Stimulated activated CD8-positive, alpha-beta memory T cell treated with anti-CD3 and anti-CD28 coated beads, Interleukin-4, amount 100 ng/mL, for 48 hours (primary cell): ENCODE measurements at regions not wholly inside any gene's neighbourhood (a gene's known extent, or its start where the extent isn't known, plus 50 kb on each side); places are given as distances from the start of the nearest gene placed in this dataset.

ENCODE experiments used
- DNase-seq: peaks from one replicate; pipeline ENCODE4 v3.0.0-alpha.2; 2020

DNA sequence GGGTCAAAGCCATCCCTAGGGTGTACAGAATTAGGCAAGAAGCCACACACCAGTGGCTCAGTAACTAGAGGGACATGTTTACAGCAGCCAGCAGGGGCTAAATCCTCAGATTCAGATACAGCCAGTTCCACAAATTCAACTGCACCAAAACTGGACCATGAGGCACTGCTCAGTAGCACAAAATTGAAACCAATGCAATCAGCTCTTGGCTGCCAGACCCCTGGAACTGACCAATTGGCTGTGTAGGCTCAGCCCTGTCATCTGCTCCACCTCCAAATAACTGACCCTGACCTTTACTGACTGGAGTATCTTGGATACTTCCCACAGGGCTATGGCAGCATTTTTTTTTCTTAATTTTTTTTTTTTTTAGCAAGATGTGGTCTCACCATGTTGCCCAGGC lies 226.5 kb downstream of the FOXO1 start:
- no peak for DNase-seq

DNA sequence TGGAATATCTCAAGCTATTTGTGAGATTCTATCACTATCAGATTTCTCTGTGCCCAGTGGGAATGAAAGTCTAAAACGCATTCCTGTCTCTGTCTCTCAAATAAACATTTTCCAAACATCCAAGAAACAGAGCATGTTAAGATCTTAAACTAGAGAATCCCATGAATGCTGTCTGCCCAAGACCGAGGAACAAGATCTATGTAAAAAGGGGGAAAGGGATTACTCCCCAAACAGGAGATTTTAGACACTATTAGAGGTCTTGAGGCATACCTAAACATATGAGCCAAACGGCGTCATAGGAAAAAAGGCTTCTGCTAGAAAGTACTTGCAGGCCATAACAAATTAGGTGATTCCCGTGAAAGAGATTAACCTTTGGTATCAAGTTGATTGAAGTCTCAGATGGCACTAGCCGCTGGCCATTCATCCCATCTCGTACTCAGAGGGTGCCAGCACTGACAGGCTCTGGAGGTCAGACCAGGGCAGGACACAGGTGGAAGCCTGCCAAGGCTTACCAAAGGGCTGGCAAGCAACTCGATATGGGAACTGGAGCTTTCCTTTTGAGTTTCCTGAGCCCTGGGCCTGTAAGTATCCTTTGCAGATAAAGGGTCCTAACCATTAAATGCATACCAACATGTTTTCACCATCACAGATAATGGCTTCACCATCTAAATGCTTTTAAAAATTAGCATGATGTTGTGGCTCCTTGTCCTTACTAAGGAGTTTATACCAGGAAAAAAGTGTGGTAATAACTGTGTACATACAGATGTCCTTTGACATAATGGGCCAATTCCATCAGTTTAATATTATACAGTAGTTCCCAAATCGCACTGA lies 225.2 kb downstream of the FOXO1 start:
- DNase-seq: no peak

DNA sequence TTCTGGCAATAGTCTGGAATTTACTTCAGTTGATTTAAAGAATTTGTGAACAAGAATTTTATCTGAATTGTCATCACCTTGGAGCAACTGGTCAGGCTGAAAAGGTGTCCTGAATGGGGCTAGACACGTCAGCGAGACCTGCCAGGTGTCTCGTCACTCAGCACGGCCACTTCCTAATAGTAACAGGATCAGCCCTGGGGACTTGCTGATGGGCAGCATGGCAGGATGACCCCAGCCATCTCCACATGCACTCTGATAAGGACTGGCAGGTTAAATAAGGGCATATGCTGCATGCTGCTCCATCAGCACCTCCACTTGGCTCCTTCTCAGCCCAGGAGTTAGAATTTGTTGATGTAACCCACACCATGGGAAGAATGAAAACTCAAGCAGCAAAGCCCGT lies 224.2 kb downstream of the FOXO1 start:
- no peak for DNase-seq

DNA sequence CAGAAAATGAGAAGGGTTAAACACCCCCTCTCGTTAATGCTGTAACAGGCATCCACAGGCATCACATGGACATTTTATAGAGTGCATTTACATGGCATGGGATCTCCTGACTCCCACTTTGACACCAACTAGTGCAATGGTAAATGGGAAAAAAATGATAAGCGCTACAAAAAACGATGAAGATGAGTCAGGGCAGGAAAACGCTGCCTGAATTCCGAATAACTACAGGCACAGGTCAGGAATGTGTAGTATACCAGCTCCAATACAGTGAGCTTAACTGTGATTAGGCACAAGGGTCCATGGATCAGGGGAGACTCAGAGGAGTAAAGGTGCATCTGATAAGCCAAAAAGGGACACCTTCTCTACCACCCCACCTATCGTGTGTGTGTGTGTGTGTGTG lies 223.6 kb downstream of the FOXO1 start:
- DNase-seq: no peak

DNA sequence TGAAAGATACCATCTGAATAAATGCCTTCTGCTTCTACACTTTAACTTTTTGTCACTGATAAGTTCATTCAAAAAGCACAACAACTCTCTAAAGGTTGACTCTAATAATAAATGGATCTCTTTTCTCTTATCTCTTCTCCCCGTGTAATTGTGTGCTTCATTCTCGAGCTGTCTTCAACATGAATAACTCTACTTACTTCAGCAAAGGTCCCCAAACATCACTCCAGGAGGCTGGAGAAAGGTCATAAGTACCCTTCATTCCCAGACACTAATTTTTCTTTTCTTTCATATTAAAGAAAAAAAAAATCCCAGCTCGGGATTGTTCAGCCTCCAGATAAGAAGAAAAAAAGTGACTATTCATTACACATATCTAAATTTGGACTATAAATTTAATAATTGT lies 222.2 kb downstream of the FOXO1 start:
- no peak for DNase-seq

DNA sequence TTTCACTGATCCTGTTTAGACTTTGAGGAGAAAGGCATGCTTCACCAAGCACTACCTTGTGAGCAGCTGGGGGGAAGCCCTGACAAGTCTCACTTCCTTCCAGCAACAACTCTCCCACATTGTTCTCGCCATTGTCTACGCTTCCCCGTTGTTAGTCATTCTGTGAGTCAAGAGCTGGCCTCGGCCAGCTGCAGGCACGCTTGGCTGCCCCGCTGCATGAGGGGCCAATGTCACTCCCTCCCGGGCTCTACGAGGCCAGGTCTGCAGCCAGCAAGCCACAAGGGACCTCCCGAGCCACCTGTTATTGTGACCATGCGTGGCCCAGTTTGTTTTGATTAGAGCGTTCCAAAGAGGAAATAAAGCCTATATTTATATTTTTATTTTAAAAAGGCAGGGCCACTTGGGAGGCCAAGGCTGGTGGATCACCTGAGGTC lies 220.9 kb downstream of the FOXO1 start:
- DNase-seq: no peak

DNA sequence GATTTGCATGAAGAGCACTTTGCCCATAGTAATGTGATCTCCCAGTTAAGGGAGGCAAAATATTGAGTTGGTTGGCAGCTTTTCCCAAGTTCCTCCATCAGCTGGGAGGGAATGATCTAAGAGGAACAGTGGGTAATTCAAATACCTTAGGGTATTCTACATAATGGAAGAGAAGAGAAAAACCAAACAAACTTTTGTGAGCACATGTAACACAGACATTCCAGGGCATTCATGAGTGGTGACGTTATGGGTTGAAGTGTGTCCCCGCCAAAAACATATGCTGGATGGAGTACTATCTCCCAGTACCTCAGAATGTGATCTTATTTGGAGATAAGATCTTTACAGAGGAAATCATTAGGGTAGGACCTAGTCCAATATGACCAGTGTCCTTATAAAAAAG lies 220.1 kb downstream of the FOXO1 start:
- no peak for DNase-seq

DNA sequence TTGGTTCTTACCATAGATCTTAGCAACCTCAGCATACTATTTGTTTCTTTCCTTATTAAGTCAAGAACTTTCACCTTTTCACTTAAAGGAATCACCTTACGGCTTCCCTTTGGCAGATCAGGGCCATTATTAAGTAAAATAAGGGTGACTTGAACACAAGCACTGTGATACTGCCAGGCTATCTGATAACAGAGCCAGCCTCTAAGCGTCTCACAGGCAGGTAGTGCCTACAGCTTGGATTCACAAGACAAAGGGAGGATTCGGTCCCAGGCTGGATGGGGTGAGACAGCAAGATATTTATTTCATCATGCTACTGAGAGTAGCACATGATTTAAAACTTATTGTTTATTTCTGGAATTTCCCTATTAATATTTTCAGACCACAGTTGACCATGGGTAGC lies 218.6 kb downstream of the FOXO1 start:
- DNase-seq: peak; percentile 12

DNA sequence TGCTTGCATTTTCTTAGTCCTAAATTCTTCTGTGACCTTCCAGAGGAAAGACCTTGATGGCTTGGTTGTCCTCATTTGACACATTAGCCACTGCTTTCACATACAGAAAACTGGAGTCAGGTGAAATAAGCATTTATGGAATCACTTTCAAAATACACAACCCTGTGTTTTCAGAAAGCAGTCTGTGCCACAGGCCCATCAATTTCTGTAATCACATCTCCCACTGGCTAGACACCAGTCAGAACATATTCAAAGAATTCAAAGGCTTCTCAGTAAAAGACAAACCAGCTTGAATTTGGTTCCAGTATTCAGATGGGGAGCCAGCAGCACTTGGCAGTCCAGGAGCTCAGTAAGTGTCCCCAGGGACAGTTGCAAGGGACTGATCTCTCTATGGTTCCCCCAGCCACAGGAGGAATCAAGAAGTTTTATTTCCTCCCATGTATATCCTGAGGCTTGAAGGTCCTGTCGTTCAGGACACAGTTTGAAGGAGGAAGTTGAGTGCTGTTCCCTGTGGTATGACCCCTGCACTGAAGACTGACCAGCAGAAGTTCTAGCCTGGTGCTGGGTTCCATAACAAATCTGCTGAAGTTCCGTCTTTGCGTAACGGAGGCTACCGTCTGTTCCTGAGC lies 214.3 kb downstream of the FOXO1 start:
- no peak for DNase-seq

DNA sequence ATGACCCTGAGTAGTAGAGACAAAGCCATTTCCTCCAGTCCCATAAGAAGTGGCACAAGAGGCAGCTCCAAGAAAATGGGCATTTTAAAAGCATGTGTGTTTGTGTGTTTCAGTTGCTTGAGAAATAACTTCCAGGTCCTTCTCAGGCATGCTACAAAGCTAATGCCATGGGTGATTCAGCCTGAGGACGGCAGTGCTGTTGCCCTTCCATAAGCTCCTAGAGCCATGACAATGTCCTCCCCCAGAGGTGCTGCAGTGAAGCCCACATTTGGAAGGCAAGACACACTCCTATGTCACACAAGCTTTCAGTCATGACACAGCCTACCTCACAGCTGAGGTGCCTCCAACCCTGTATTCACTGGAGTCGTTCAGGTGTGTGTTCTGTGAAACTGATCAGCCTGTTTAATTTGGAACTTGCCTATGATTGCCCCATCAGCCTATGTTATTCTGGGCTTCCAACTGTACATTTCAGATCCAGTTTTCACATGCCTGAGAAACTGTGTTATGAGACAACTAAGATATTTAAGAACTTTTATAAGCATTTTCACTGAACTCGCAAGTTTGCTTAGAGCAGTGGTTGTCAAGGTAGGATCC lies 213.6 kb downstream of the FOXO1 start:
- DNase-seq: peak; percentile 19

DNA sequence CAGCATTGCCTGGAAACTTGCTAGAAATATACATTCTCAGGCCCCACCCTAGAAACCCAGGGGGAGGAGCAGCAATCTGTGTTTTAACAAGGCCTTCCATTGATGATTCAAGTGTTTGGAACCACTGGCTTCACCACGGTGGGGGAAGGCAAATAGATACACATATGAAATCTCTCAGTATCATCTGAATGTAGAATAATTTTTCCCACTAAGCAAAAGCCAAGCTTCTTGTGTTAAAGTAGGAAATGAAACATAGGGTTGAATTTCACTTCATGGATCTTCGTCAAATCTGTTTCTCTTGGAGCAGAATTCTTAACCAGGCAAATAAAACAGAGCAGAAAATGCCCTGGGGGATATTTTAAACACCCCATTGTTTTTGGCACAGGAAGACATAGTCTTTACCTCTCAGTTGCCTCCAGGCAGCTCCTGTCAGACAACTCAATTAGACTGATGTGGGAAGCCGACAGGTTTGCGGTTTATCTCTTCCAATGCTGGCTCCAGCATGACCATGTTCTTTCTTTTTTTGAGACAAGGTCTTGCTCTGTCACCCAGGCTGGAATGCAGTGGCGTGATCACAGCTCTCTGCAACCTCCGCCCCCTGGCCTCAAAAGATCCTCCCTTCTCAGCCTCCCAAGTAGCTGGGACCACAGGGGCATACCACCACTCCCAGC lies 213.0 kb downstream of the FOXO1 start:
- DNase-seq: peak; percentile 25

DNA sequence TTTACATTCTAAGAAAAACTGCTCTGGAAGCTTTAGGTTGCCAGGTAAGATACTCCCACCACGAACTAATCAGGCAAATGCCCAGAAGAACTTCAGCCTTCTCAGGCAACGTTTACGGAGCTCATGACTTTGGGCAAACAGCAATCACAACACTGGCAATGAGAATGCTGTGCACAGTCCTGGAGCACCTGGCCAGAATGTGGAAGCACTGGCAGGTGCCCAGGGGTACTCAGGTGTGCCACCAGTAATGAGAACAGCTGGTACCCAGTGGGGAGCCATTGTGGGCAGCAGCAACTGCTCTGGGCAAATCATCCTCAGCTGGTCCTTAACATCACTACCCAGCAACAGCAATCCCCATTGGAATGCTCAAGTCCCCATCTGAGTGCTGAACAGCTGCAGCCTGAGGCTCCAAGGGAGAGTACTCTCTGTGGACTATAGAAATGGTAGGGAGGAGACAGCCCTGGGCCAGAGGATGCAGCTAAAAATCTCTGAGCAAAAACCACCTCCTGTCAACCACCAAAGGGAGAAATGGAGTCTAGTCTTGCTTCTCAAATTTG lies 210.0 kb downstream of the FOXO1 start:
- peak; percentile 15 for DNase-seq

DNA sequence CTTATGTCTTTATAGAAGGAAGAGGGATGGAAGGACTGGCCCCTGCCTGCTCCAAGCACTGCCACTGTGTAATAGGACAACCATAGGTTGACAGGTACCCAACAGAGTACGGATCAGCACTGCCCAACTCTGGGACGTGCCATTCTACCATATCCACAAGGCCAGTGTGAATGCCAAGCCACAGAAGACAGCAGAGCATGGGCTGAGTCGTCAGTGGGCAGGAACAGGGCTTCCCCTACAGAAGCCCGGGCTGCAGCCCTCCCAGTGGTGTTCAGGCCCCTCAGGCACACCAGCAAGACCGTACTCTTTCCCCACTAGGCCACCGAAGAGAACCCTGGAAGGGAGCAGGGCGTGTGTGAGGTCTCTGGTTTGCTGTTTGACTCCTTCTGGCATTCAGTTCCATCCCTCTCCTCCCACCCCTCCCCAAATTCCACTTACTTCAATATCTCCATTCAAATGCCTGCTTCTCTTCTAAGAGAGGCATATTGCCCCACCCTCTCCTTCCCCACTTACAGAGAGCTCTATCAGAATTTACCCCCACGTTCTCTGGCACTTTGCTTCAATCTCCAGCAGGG lies 209.4 kb downstream of the FOXO1 start:
- peak; percentile 18 for DNase-seq

DNA sequence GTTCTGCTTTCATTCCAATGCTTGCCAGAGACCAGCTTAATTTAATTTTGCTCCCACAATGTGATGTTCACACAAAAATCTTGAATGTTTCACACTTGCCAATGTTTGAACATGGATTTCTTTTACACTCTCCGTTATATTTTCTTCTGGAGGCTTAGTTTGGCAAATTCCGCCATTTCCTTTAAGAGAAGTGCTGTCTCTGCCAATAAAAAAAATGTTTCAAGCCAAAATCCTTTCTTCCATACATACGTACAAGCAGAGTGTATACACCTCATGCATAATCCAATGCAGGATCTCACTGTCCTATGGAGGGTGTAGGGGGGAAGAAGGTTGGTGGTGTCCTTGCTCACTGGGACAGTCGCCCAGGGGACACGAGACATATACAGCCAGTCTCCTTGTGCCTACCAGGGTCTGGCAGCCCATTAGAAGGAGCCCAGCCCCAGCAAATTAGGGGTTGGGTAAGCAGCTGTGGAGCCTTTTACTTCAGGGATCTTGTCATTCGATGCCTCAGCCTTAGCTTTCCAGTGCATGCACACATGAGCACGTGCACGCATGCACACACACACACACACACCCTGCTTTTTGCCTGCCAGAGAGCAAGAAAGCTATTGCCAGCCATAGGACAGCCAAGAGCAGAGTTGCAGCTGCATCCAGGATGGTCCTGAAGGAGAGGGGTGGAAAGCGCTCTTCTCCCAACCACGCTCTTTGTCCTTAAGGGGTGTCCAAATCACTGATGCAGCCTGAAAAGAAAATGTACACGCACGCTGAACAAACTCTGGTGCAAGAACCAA lies 208.3 kb downstream of the FOXO1 start:
- DNase-seq: no peak

DNA sequence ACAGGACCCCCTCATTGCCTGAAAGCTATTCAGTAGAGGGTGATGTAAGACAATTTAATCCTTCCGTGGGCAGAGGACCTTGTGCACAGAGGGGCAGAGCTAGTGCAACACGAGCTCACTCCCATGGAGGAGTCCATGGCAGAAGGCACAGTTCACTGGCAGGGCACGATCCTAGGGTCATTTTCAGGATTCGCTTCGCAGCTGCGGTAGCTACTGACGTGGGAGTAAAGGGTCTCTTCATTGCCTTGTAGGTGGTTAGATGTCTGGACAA lies 207.8 kb downstream of the FOXO1 start:
- peak; percentile 16 for DNase-seq

DNA sequence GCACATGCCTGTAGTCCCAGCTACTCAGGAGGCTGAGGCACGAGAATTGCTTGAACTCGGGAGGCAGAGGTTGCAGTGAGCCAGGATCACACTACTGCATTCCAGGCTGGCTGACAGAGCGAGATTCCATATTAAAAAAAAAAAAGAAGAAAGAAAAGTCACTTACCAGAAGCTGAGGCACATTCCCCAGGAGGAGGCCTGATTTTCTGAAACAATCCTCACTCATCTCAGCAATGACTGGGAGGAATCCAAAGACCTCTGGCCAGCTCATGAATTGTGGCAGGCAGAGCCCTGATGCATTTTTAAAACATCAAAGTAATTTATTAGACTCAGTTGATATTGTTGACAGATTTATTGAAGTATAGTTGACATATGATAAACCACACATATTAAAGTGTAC lies 206.3 kb downstream of the FOXO1 start:
- DNase-seq: no peak

DNA sequence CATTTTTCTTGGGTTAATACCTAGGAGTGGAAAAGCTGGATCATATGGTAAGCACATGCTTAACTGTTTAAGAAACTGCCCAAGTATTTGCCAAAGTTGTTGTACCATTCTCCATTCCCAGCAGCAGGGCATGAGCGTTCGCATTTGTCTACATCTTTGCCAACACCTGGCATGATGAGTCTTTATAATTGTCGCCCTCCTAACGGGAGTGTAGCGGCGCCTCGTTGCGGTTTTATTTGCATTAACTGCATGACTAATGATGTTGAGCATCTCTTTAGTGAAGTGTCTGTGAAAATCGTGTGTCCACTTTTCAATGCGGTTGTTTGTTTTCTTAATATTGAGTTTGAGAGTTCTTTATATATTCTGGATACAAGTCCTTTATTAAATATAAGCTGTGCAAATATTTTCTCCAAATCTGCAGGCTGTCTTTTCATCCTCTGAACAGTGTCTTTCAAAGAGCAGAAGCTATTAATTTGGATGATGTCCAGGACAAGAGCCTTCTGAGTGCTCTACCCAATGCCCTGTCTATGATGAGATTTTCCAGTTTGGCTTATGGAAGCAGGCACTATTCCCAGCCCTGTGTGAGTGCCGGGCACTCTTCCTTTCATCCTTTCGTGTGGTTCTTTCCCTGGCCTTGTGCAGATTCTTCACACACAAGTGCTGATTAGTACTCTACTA lies 202.0 kb downstream of the FOXO1 start:
- DNase-seq: no peak

DNA sequence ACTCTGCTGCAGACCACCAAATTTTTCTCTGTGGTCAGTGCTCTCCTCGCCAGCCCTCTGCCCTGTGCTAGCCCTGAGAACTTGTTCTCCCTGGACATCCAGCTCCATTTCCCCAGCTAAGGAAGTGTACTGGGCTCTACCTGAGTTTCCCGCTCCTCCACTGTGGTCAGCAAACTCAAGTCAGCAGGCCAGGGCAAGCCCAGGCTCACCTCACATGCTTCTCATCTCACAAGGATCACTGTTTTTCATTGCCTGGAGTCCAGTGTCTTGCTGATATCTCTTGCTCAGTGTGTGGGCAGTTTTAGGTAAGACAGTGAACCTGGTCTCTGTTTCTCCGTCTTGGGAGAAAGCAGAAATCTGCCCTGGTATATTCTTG lies 201.4 kb downstream of the FOXO1 start:
- DNase-seq: no peak

DNA sequence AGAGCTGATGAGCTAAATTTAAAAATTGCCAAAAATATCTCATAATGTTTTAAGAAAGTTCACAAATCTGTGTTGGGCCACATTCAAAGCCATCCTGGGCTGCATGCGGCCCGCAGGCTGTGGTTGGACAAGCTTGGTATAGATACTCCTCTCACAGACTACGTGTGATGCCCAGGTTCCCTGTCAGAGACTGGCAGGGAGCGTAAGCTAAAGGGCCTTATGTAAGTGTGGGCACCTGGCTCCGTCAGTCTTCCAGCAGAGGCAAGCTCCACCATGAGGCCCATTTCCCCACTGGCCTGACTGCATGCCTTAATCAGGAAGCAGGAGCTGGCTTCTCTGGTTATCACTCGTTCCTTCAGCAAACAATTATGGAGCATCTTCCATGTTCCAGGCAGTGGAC lies 200.2 kb downstream of the FOXO1 start:
- DNase-seq: no peak

DNA sequence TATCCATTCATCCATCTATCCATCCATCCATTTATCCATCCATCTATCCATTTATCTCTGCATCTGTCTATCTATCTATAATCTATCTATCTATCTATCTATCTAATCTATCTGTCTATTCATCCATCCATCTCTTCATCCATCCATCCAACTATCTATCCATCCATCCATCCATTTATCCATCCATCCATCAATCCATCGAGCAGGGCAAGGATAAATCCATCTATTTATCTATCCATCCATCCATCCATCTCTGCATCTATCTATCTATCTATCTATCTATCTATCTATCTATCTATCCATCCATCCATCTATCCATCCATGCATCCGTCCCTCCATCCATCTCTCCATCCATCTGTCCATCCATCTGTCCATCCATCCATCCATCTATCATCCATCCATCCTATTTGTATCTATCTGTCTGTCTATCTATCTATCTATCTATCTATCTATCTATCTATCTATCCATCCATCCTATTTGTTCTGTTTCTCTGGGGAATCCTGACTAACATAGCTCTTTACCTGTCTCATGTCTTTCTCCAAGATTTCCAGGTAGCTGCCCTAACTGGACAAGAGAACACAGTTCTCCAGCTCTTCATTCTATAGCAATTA lies 198.1 kb downstream of the FOXO1 start:
- no peak for DNase-seq

DNA sequence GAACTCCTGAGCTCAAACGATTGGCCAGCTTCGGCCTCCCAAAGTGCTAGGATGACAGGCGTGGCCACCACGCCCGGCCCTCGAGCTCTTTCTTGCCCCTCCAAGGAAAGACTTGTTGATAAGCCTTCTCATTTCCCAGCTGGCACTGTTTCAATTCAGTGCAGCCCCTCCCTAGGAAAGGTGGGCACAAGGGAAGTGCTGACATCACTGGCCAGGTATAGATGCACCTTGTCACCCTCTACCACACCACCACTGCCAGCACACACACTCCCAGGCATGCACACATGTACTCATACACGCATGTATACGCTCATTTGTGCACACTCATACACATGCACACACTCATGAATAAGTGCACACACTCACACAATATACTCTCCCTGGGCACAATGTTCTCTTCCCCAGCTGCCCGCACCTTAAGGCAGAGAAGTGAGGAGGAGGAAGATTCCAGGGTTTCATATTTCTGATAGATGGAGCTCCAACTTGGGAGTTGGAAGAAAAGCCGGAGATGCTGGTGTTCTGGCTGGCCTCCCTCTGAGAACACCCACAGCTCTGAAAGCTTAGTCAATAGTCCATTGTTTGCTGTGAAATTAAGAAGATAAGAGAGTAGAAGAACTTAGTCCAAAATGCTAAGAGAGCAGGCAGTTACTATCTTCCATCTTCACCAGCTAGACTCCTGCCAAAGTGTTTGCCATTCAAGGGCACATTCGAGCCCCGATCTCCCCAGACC lies 196.7 kb downstream of the FOXO1 start:
- DNase-seq: no peak
